IMR-90 (cell line): ENCODE measurements at regions not wholly inside any gene's neighbourhood (a gene's known extent, or its start where the extent isn't known, plus 50 kb on each side); places are given as distances from the start of the nearest gene placed in this dataset.

Source experiments
- BHLHE40 ChIP-seq: fragments of 150-350 bp; IDR thresholded peaks from 2 replicates; pipeline ENCODE4 v1.6.1; 2016; ENCODE audit warnings: mild to moderate bottlenecking, low read depth, low read length
- CEBPB ChIP-seq: IDR thresholded peaks from 2 replicates; pipeline ENCODE4 v1.6.1; 2012; ENCODE audit warnings: low read depth, low read length, improper control_type of control experiment
- CHD1 ChIP-seq: IDR thresholded peaks from 2 replicates; pipeline ENCODE4 v1.6.1; 2012; ENCODE audit warnings: low read depth, low read length, improper control_type of control experiment
- CTCF ChIP-seq: conservative IDR thresholded peaks from 2 replicates; pipeline ENCODE4 v1.5.1; 2012; ENCODE audit warnings: mild to moderate bottlenecking, low read depth, low read length, improper control_type of control experiment
- ELK1 ChIP-seq: fragments of 150-350 bp; IDR thresholded peaks from 2 replicates; pipeline ENCODE4 v1.6.1; 2016; ENCODE audit warnings: low read depth, mild to moderate bottlenecking, low read length, moderate library complexity, borderline replicate concordance
- FOS ChIP-seq: fragments of 150-350 bp; IDR thresholded peaks from 2 replicates; pipeline ENCODE4 v1.6.1; 2016; ENCODE audit warnings: low read depth, low read length
- MXI1 ChIP-seq: IDR thresholded peaks from 2 replicates; pipeline ENCODE4 v1.6.1; 2012; ENCODE audit warnings: low read depth, mild to moderate bottlenecking, low read length, moderate library complexity, borderline replicate concordance
- POLR2A ChIP-seq: IDR thresholded peaks from 2 replicates; pipeline ENCODE4 v1.6.1; 2012; ENCODE audit warnings: mild to moderate bottlenecking, low read depth, low read length
- RAD21 ChIP-seq: IDR thresholded peaks from 2 replicates; pipeline ENCODE4 v1.6.1; 2012; ENCODE audit warnings: low read length, improper control_type of control experiment
- RCOR1 ChIP-seq: IDR thresholded peaks from 2 replicates; pipeline ENCODE4 v1.6.1; 2012; ENCODE audit warnings: mild to moderate bottlenecking, low read length, improper control_type of control experiment; ENCODE audit not compliant: insufficient replicate concordance
- SMC3 ChIP-seq: fragments of 150-350 bp; IDR thresholded peaks from 2 replicates; pipeline ENCODE4 v1.6.1; 2016; ENCODE audit warnings: low read depth, mild to moderate bottlenecking, antibody characterized with exemption, low read length, moderate library complexity

GRCh38 chr11:86182976-86183584 lies 61.5 kb upstream of the EED start:
- no peak for TF ChIP-seq CTCF
- TF ChIP-seq POLR2A: no peak
- TF ChIP-seq CHD1: no peak
- no peak for TF ChIP-seq SMC3
- no peak for TF ChIP-seq FOS
- TF ChIP-seq BHLHE40: no peak
- no peak for TF ChIP-seq CEBPB
- no peak for TF ChIP-seq MXI1
- no peak for TF ChIP-seq RCOR1
- no peak for TF ChIP-seq ELK1
- TF ChIP-seq RAD21: no peak
